K562 (cell line): ENCODE measurements at regions not wholly inside any gene's neighbourhood (a gene's known extent, or its start where the extent isn't known, plus 50 kb on each side); places are given as distances from the start of the nearest gene placed in this dataset.

ENCODE experiments used
- ATAC-seq: fragments of 200-7000 bp; cut with Tn5 transposase; 3 replicates; pipeline ENCODE4 v1.9.1; 2020; ENCODE audit warnings: moderate library complexity
- BruUV-seq: library from RNA; stranded (reverse); fragments of 400-500 nt; replicated peaks from 2 replicates; lab custom pipeline; 2021; lab: Mats Ljungman, UMichigan
- CTCF ChIA-PET: fragments of 300-600 bp; formaldehyde crosslinking; extraction: SDS; loops from one replicate; lab custom pipeline; 2021; ENCODE audit warnings: low intra/inter-chr PET ratio; lab: Yijun Ruan, JAX
- POLR2A ChIA-PET: fragments of 300-600, 350-650 bp; sonication (Branson Sonifier 250); formaldehyde crosslinking; extraction: SDS; loops from one replicate; lab custom pipeline; 2021; ENCODE audit warnings: antibody characterized with exemption, inconsistent platforms; lab: Yijun Ruan, JAX
- DNase-seq, 4 experiments: peaks; one replicate each; pipeline versions ENCODE4 v3.0.0 to v3.0.0-alpha.2; 2011 to 2018; ENCODE audit warnings: low spot score in 3 of 4, mixed read lengths in 3 of 4; ENCODE audit errors: extremely low read depth in 1 of 4
- FAIRE-seq: peaks from 2 replicates; lab custom pipeline; 2011; peaks lifted over from hg19 to GRCh38; lab: Jason Lieb, UNC
- H2AFZ ChIP-seq: 2 replicates; pipeline ENCODE4 v1.6.0; 2011; ENCODE audit warnings: low read depth, low read length, control low read depth, inconsistent platforms
- H3K27ac ChIP-seq: fragments of 200-600 bp; 3 replicates; pipeline ENCODE4 v1.8.0; 2011; ENCODE audit warnings: low read depth, mild to moderate bottlenecking, control low read depth, inconsistent platforms, low read length, moderate library complexity, mixed read lengths; ENCODE audit errors: extremely low read depth
- H3K27me3 ChIP-seq, 2 experiments: fragments of 300-600 bp in 1 of 2; 2 replicates in 1 of 2; 3 replicates in 1 of 2; pipeline versions ENCODE4 v1.6.0 to v1.8.0; 2011; ENCODE audit warnings: inconsistent platforms in 2 of 2, low read length in 2 of 2, mild to moderate bottlenecking in 1 of 2, mixed read lengths in 1 of 2, moderate library complexity in 1 of 2; ENCODE audit not compliant: control insufficient read depth in 2 of 2, insufficient read depth in 2 of 2
- H3K36me3 ChIP-seq: fragments of 300-600 bp; 3 replicates; pipeline ENCODE4 v1.8.0; 2011; ENCODE audit warnings: mild to moderate bottlenecking, low read length, inconsistent platforms; ENCODE audit not compliant: control insufficient read depth, insufficient read depth
- H3K4me1 ChIP-seq, 2 experiments: fragments of 200-600 bp in 1 of 2; replicated peaks in 1 of 2; 2 replicates in 1 of 2; 3 replicates in 1 of 2; pipeline versions ENCODE4 v1.5.1 to v1.8.0; 2011; ENCODE audit warnings: inconsistent platforms in 2 of 2, low read length in 2 of 2, mild to moderate bottlenecking in 1 of 2, mixed read lengths in 1 of 2, moderate library complexity in 1 of 2; ENCODE audit not compliant: control insufficient read depth in 2 of 2, insufficient read depth in 2 of 2
- H3K4me2 ChIP-seq: 2 replicates; pipeline ENCODE4 v1.6.1; 2011; ENCODE audit warnings: low read length, control low read depth, inconsistent platforms, mixed read lengths; ENCODE audit not compliant: insufficient read depth
- H3K4me3 ChIP-seq: fragments of 200-600 bp; sonication (generic), shearing (Covaris generic); 2 replicates; pipeline ENCODE4 v1.5.1; 2016; ENCODE audit warnings: control low read depth, inconsistent platforms
- H3K79me2 ChIP-seq: fragments of 200-600 bp; 3 replicates; pipeline ENCODE4 v1.8.0; 2011; ENCODE audit warnings: low read length, inconsistent platforms; ENCODE audit not compliant: control insufficient read depth, insufficient read depth
- H3K9ac ChIP-seq, 2 experiments: 2 replicates each; pipeline versions ENCODE4 v1.6.0 to v1.6.1; 2011; ENCODE audit warnings: low read depth in 2 of 2, low read length in 2 of 2, control low read depth in 1 of 2, inconsistent platforms in 1 of 2, mild to moderate bottlenecking in 1 of 2, mixed read lengths in 1 of 2; ENCODE audit not compliant: insufficient read depth in 1 of 2
- H3K9me1 ChIP-seq: one replicate; pipeline ENCODE4 v1.6.0; 2011; ENCODE audit warnings: inconsistent platforms, mild to moderate bottlenecking, low read length, moderate library complexity; ENCODE audit not compliant: control insufficient read depth, insufficient read depth
- H3K9me3 ChIP-seq: replicated peaks from 2 replicates; pipeline ENCODE4 v1.5.1; 2011; ENCODE audit warnings: low read depth, low read length, inconsistent platforms; ENCODE audit not compliant: control insufficient read depth, insufficient read depth
- H4K20me1 ChIP-seq: replicated peaks from 2 replicates; pipeline ENCODE4 v1.6.1; 2011; ENCODE audit warnings: low read length, inconsistent platforms, mixed read lengths; ENCODE audit not compliant: control insufficient read depth, insufficient read depth
- CHD2 ChIP-seq: IDR thresholded peaks from 2 replicates; pipeline ENCODE4 v1.6.1; 2011; ENCODE audit warnings: low read depth, low read length
- CREB1 ChIP-seq, 2 experiments: sonication (generic) in 1 of 2; formaldehyde crosslinking in 1 of 2; IDR thresholded peaks; 2 replicates each; pipeline versions ENCODE4 v1.6.1 to v1.8.0; 2012 to 2022; ENCODE audit warnings: inconsistent platforms in 1 of 2, mild to moderate bottlenecking in 1 of 2, missing genetic modification reagents in 1 of 2, moderate library complexity in 1 of 2
- NFE2 ChIP-seq: IDR thresholded peaks from 2 replicates; pipeline ENCODE4 v1.6.1; 2014; ENCODE audit warnings: antibody characterized with exemption, low read depth
- ZNF280B ChIP-seq: fragments of 250-450 bp; sonication (Bioruptor Pico); IDR thresholded peaks from 2 replicates; pipeline ENCODE4 v1.5.1; 2021; ENCODE audit warnings: mild to moderate bottlenecking
- ZNF282 ChIP-seq: sonication (generic); formaldehyde crosslinking; IDR thresholded peaks from 2 replicates; pipeline ENCODE4 v1.8.1; 2023; ENCODE audit warnings: missing genetic modification reagents
- WGBS: fragments of 100-300 bp; shearing (Covaris generic); methylation state at CpG from one replicate; pipeline ENCODE4 v1.1.6; 2016; ENCODE audit warnings: low coverage, mixed read lengths; ENCODE audit not compliant: insufficient coverage; ENCODE audit errors: missing lambda C conversion rate; 5-methylcytosine and 5-hydroxymethylcytosine counted together
- in situ Hi-C: fragments of 300-500 bp; cut with MboI; formaldehyde crosslinking; loops from 4 replicates; pipeline ENCODE4 v1.15.0; 2018; ENCODE audit warnings: inconsistent platforms, mixed read lengths
- intact Hi-C: fragments of 100-400 bp; cut with micrococcal nuclease; formaldehyde crosslinking; loops from 2 replicates; pipeline ENCODE4 v1.14.2; 2022

DNA sequence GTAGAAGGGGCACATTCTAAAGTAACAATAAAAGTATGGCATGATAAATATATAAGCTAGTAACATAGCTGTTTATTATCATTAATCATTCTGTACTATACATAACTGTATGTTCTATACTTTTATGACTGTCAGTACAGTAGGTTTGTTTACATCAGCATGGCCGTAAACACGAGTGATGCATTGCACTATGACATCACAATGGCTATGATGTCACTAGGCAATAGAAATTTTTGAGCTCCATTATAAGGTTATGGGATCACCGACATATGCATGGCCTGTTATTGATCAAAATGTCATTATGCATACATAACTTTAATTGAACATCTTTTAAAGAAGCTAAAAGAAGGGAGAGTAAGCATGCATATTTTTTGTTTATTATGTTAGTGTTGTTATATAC is 200.1 kb upstream of the SHH start:
- no peak overlapping the region for H3K4me2 ChIP-seq
- no peaks in the 10 kb centered on the region for H3K9me1 ChIP-seq
- 0 out of 2 replicates have a peak, but pooled peaks cover 1% of the 10 kb centered on the region for H3K9me3 ChIP-seq
- no peaks in the 10 kb centered on the region for H3K36me3 ChIP-seq
- 0% methylated on average over 3 of the region's 3 CpGs for whole genome bisulfite sequencing
- ATAC-seq (no peak), DNase-seq (no peak), FAIRE-seq (no peak)
- no peak overlapping the region for H2AFZ ChIP-seq
- intact Hi-C loops: no loop called here
- H3K27ac ChIP-seq: no peak overlapping the region
- ChIA-PET POLR2A (interaction anchor here (0.9 kb wide), 1 partner anchor 14 kb away, joined by 4 read pairs; no protein-coding TSS in a partner anchor), CTCF (no interaction called here)
- H3K27me3 ChIP-seq: peaks cover 11 to 18% of the 10 kb centered on the region in 2 experiments
- H4K20me1 ChIP-seq: no peaks in the 10 kb centered on the region
- H3K9ac ChIP-seq: no peak overlapping the region
- BruUV-seq: no TSS peak
- in situ Hi-C loops: no loop called here
- no peaks in the 10 kb centered on the region for H3K79me2 ChIP-seq
- H3K4me1 ChIP-seq: no peaks in the 10 kb centered on the region
- TF ChIP-seq CHD2: no peak
- TF ChIP-seq ZNF280B (CRISPR knock-in tag): no peak
- TF ChIP-seq NFE2: no peak
- TF ChIP-seq CREB1 (IDR thresholded peaks at IDR 0.05): no peak
- TF ChIP-seq CREB1 (CRISPR knock-in tag; IDR thresholded peaks at IDR 0.05): 0 out of 2 replicates have a peak, but pooled peaks have one; percentile 21
- no peak for TF ChIP-seq ZNF282 (CRISPR knock-in tag)
- H3K4me3 ChIP-seq: no peak overlapping the region
